ENCODE measurements at regions not wholly inside any gene's neighbourhood (a gene's known extent, or its start where the extent isn't known, plus 50 kb on each side); places are given as distances from the start of the nearest gene placed in this dataset.

DNA sequence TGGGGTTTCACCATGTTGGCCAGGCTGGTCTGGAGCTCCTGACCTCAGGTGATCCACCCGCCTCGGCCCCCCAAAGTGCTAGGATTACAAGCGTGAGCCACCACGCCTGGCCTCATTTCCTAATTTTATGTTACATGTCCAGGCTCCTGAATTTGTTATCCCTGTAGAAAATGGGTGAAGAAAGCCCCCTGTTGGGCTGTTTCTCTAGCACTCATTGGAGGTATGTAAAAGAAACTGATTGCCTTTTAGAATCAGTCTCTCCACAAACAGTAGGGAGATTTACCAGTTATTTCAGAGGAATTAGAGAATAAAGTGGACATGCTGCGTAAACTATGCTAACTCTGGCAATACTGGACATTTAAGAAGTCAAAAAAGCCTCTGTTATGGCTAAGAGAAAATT lies 364.1 kb upstream of the TBL1XR1 start:
- no peak for TF ChIP-seq EZH2 (IDR thresholded peaks at IDR 0.05; ENCODE audit: borderline replicate concordance, low read length)
- TF ChIP-seq, protein P1, sequence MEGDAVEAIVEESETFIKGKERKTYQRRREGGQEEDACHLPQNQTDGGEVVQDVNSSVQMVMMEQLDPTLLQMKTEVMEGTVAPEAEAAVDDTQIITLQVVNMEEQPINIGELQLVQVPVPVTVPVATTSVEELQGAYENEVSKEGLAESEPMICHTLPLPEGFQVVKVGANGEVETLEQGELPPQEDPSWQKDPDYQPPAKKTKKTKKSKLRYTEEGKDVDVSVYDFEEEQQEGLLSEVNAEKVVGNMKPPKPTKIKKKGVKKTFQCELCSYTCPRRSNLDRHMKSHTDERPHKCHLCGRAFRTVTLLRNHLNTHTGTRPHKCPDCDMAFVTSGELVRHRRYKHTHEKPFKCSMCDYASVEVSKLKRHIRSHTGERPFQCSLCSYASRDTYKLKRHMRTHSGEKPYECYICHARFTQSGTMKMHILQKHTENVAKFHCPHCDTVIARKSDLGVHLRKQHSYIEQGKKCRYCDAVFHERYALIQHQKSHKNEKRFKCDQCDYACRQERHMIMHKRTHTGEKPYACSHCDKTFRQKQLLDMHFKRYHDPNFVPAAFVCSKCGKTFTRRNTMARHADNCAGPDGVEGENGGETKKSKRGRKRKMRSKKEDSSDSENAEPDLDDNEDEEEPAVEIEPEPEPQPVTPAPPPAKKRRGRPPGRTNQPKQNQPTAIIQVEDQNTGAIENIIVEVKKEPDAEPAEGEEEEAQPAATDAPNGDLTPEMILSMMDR (conservative IDR thresholded peaks at IDR 0.05 in 1 of 2, IDR thresholded peaks at IDR 0.05 in 1 of 2; ENCODE audit: extremely low read depth in 1 of 2, insufficient read depth in 1 of 2, low read depth in 1 of 2, low read length in 2 of 2), result no peak

Measured in mammary epithelial cell (primary cell).